ENCODE measurements at regions not wholly inside any gene's neighbourhood (a gene's known extent, or its start where the extent isn't known, plus 50 kb on each side); places are given as distances from the start of the nearest gene placed in this dataset.
"Not testable (repeated sequence)": the region's sequence is repeated elsewhere in the genome, so short reads cannot be mapped to it uniquely, and the experiment has no call there.

DNA sequence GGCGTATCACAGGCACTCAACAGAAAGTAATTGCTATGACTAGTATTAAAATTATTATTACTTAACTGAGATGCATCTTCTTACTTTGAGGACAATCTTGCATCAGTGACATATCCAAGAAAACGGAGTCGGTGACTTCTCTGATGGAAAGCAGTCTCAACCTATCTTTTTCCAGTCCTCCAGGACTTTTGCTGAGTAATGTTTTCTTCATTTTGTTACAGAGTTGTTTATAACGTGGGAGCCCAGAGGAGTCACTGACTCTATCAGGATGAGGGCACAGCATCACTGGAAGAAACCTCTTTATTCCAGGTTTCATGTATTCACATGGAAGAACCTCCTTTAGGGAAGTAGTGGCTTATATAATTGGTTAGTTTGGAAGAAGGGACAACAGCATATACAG lies 51.5 kb upstream of the MELK start:
- no peak for DNase-seq

DNA sequence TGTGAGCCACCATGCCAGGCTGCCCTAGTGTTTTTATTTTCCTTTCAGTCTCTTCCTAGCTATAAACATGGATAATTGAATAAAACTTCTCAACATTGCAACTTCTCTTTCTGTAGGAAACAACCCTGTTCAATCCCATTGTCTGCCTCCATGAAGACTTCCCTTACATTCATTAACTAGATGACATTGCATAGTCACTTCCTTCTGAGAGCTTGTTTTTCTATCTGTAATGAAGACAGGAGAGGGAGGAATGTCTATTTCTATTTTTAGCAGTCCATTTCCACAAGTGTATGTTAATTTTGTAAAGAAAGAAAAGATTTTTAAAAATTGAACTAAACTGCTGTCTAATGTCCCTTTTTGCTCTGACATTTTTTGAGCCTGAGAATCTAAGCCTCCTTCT lies 55.6 kb upstream of the MELK start:
- DNase-seq, result no peak

DNA sequence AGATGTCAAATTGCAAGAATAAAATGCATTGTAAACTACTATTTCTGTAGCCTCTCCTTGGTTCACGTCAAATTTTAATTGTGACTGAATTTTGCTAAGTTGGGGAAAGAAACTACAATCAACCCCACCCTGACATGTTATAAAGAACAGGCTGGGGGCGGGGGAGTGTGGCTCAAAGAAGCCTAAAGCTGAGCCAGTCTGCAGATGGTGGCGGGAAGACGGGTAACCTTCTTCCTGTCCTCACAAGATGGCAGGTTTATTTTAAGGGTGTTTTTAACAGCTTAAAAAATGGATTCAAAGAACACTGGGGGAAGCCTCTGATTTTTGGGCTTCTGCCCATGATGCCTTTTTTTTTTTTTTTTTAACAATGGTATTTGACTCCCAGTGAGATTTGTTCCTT lies 68.5 kb upstream of the MELK start:
- no peak for DNase-seq

DNA sequence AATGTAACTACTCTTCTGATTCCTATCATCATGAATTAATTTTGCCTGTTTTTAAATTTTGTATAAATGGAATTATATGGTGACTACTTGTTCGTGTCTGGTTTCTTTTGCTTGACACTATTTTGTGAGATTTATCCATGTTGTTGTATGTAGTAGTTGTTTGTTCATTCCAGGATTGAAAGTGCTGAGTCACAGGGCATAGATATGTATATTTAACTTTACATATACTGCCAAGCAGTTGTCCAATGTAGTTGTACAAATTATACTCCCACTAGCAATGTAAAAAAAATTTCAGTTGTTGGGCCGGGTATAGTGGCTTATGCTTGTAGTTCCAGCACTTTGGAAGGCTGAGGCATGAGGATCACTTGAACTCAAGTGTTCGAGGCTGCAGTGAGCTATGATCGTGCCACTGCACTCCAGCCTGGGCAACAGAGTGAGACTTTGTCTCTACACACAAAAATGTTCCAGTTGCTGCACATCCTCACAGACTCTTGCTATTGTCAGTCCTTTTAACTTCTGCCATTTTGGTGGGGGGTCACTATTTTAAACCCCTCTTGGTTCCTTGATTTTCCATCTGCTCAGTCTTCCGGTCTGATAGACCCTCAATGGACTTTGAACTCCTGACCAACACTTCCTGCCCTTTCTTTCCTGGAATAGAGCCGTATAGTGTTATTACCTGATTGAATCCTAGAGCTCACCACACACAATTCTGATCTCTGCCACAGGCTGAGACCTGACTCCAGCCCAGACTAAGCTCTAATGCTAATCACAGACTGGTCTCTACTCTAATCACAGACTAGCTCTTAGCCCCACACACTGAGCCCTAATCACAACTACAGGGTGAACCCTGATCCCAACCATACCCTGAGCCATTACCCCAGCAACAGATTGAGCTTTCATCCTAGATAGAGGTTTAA lies 69.3 kb upstream of the MELK start:
- DNase-seq, result no peak

DNA sequence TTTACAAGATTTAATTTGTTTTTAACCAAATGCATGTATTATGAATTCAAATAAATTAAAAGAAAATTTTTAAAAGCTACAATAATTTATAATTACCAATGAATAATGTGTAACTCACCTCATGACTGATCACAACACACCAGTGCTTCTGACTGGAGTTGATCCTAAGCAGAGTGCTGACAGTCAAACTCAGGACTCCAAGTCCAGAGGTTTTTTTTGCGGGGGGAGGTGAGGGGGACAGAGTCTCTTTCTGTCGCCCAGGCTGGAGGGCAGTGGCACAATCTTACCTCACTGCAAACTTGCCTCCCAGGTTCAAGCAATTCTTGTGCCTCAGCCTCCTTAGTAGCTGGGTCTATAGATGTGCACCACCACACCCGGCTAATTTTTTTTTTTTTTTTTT lies 71.0 kb upstream of the MELK start:
- DNase-seq, result no peak

DNA sequence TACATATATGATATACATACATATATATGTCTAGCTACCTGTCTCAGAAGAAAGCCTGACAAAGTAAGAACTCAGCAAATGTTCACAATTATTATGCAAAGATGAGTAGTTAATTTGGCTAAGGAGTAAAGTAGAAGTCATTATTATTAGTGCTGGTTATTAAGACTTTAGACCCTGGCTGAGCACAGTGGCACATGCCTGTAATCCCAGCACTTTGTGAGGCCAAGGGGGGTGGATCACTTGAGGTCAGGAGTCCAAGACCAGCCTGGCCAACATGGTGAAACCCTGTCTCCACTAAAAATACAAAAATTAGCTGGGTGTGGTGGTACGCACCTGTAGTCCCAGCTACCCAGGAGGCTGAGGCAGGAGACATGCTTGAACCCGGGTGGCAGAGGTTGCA lies 71.8 kb upstream of the MELK start:
- not testable (repeated sequence) for DNase-seq

DNA sequence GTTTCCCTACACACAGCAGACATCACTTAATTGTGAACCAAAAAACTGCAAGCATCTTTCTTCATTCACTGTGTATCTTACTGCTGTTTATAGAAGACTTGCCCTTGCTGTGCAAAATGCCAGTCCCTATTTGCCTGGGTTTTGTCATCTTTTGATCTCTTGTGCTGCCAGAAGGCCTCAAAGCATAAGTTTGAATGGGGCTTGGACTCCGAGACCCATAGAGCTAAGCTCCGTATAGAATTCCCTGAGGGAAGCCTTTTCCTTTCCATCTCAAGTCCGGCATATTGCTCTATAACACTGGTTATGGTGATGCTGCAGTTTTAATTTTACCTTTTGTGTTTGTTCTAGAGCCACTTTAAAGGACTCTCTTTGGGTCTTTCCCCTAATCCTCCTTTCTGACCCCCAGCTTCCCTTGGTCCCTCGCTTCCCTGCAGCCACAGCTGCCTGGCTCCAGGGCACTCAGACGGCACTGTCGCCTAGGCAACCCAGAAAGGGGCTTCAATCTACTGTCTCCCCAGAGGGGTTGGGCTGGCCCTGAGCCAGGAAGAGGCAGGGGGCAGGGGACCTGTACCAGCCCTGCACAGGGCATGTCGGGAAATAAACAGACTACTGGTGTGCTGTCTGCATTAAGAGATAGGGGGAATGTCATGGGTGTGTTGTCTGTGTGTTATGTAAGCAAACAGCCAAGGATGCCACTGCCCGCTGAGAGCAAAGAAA lies 73.4 kb upstream of the MELK start:
- DNase-seq, result peak; percentile 88

DNA sequence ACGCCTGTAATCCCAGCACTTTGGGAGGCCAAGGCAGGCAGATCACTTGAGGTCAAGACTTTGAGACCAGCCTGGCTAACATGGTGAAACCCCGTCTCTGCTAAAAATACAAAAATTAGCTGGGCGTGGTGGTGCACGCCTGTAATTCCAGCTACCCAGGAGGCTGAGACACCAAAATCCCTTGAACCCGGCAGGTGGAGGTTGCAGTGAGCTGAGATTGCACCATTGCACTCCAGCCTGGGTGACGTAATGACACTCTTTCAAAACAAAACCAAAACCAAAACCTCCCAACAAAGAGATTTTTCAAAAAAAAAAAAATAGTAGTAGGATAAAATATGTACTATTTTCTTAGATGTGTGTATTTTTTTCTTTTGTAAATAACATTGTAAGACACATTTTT lies 79.1 kb upstream of the MELK start:
- not testable (repeated sequence) for DNase-seq

DNA sequence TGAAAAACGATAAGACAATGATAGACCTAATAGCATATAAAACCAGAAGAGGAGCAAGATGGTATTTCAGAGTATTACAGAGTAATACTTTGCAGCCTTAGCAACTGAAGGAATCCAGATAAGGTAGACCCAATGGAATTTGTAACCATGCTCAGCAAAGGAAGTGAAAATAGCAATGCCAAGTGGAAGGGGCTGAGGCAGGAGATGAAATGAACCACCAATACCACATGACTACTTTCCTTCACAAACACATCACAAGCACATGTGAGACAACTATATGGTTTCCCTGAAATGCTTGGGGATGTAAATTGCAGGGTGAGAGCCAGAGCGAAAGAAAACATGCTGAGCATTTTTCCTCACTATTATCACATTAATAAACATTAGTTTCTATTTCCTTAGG lies 79.8 kb upstream of the MELK start:
- DNase-seq, result no peak

DNA sequence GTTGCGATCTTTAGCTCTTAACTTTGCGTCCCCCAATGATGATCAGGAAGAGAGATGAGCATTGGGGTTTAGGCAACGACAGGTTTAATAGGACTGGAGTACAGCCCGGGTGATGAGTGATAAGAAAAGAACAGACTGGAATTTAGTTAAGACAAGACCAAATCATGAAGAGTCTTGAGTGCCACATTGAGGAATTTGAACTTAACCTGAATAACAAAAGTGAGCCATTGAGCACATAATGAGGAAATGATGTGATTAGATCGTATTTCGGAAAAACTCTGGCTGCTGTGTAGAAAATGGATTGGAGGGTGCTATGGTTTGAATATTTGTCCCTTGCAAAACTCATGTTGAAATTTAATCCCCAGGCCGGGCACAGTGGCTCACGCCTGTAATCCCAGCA lies 83.2 kb upstream of the MELK start:
- no peak for DNase-seq

DNA sequence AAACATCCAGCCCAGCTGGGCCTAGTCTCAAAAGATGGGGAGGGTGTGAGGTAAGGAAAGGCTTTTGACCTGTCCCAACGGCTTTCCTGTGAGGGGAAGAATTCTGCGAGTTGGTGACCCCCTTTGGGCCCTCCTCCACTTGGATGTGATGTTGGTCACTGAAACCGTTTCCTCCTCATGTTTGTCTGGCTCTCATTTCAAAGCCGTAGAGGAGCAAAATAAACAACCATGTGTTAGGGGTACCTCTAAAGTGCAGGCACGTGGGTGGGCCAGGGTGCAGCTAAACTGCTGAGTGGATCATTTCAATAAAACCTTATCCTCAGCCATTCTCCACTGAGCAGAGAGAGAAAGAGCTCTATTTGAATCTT lies 84.3 kb upstream of the MELK start:
- DNase-seq, result no peak

DNA sequence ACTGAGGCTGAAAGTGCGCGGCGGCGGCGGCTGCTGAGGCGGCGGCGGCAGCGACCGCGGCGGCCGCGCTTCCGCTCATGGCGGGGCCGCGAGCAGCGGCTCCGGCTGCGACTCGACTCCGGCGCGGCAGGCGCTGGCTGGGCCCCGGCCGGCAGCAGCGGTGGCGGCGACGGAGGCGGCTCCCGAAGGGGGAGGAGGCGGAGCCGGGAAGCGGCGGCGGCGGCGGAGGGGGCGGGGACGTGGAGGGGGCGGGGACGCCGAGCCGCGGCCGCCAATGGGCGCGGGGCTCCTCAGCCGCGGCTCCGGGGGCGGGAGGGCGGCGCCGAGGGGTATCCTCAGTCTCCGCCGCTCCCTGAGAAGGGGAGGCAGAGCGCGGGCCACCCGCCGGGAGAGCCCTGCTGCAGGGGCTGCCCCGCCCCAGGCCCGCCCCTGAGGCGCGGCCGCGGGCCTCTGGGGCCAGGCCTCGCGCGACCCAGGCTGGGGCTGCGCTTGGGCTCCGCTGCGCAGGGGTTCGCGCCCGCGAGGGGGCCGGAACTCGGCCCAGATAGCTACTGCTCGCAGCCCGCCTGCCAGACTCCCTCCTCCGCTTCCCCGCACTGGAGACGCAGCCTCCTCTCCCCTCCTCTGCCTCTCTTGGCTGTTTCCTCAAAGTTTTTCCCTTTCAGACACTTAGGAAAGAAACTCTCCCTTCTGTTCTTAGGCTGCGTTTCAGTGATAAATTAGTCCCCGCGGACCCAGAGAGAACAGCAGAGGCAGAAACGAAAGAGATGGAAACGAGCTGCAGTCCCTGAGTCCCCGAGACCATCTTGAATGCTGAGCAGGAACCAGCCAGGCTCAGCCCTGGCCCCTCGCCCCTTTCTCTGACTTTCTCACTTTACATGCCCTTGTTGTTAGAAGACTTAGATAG lies 85.0 kb upstream of the MELK start:
- DNase-seq, result peak; percentile 94

DNA sequence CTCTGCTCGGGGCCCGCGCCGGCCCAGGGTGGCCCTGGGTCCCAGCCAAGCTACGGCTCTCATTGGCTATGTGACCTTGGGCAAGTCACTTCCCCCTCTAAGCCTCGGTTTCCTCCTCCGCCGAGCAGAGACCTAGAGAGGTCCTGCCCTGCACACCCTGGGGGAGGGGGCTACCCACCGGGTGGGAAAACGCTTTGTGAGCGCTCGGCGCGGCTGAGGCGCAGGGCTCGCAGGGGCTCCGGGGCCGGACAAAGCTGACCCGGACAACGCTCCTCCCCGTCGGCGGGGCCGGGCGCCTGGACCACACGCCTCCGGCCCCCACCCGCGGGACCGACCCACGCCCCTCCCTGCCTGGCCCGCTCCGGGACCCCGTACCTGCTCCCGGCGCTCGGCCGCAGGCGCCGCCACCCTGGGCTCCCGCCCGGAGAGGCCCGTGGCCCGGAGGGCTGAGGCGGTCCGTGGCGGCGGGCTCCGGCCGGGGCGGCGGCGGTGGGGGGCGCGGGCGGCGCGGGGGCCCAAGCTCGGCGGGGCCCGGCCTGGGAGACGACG lies 85.7 kb upstream of the MELK start:
- DNase-seq, result no peak

DNA sequence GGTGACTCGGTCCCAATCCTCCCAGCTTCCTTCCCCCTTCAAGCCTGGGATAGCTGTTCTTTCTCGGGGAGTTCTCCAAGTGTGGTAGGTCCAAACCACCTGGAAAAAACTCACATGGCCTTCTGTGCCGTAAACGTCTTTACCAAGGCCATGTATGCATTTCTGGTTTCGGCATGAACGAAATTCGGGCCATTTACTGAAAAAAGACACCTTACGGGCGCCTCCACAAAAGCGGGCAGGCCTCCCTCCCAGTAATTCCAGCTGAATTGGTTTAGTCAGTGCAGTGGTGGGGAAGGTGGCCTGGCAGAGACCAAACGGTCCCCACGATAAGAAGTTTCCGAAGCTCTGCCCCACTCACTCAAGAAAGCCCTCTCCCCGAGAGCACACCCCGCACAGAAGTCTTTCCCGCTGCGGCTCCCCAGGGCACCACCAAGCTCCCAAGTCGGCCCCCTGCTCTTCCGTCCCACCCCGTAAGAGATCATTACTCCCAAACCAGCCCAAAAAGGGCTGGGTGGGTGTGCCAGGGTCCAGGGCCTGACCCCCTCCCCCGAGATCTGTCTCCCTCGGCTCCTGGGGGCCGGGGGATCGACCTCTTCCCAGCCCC lies 86.3 kb upstream of the MELK start:
- no peak for DNase-seq

DNA sequence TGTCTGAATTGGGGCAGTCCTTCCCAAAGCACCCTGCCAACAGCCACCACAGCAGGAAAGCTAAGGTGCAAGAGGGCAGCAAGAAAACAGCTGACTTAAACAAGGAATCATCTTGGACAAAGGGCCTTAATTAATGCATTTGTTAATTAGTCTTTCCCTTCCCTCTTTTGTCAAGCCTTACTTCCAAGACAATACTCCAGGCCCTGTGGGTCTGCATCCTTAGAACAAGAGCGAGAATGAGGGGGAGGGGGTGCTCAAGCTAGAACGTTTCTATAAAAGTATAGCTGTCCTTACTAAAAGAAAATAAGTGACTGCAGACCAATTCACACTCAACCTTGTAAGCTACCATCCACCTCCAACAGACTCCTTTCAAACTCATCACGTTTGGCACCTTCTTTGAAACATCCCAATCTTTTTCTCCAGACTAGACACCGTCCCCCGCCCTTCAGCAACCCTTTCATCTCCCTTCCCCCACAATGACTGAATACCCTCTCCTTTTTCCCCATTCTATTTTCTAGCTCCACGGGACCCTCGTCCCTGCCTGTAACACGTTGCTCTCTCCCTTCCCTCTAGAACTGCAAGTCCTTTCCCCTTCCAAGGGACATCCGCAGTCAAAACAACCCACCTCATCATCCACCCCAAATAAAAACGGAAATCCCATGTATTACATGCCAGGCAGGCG lies 85.7 kb upstream of the RNF38 start:
- no peak for DNase-seq

DNA sequence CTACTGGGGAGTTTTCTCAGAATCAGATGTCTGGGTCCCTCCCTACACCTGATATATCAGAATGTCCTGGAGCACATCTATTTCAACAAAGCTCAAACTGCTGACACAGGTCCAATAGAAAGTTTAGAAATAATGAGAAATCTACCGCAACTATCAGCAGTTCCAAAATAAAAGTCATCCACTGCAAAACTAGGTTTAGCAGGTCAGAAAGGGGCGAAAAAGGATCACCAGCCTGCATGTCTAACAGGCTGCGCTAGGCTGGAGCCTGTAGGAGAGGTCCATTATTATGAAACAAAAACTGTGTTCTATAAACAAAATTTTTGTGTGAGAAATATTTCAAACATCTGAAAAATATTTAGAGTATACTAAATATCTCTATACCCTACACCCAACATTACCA lies 84.1 kb upstream of the RNF38 start:
- no peak for DNase-seq

DNA sequence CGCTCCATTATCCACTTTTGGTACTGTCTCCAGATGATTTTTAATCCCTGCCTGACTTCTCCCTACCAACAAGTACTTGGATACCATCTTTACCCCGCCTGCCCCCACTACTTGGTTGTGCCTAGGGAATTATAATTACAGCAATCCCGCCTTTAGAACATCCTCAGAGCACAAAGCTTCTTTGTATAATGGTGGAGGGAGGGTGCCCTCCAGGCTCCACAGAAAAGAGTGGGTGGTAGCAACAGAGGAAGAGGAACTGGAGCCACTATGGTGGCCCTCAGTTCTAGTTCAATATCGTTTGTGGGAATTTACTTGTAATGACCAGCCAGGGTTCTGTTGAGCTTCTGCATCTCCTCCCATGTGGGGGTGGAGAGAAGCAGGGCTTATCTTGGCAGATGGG lies 79.0 kb upstream of the RNF38 start:
- no peak for DNase-seq

DNA sequence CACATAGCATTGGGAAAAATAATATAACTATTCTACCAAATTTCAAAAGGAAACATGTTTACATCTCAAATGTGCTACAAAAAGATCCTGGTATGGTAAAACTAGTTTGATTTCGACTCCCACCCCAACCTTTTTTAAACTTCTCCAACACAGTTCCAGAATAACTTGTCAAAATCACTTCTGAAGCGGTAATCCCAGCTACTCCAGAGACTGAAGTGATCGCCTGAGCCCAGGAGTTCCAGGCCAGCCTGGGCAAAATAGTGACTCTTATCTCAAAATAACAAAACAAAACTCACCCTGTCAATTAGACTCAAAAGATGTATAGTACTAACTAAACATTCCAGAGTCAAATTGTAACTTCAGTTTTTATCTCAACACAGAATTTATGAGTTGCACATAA lies 71.3 kb upstream of the RNF38 start:
- DNase-seq, result no peak

DNA sequence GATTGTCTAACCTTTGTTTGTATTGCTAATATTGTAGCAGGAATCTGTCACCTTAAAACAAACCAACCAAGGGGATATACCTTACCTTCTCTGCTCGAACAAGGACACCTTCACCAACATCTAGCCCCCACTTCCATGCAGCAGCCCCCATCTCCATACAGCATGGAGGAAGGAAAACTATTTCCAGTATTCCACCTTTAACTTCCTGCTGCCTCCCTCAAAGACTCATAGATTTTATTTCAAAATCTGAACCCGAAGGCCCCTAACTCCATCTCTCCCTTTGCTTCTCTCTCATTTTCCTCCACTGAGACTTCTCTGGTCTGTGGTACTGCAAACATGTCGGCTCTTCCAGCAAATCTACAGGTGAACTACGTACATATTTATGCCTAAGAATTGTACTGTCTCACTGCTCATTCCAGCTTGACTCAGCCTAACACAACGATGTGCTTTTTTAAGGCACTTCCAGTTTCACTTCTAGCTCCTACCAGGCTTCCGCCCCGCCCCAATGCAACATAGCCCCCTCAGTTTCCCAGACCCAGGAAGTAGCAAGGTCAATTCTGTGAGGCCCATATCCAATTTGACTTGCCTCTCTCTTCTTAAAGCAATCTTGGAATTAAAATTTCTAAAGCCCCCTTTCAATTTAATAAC lies 70.7 kb upstream of the RNF38 start:
- DNase-seq, result no peak

DNA sequence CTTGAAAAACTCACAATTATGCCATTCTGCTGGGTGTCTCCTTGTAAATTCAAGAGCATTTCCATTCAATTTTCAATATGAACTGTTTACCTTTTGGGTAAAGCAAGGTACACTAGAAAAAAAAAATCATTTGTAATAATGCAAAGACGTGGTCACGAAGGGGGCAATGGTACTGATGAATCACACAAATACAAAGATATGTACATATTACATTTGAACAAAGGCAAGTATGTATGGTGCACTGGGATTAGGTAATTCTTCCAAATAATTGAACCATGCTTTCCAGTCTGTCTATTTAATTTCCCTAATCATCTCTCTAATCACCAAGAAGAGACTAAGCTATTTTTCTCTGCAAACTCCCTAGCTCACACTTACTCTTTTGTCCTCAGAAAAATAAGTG lies 63.4 kb upstream of the RNF38 start:
- no peak for DNase-seq

DNA sequence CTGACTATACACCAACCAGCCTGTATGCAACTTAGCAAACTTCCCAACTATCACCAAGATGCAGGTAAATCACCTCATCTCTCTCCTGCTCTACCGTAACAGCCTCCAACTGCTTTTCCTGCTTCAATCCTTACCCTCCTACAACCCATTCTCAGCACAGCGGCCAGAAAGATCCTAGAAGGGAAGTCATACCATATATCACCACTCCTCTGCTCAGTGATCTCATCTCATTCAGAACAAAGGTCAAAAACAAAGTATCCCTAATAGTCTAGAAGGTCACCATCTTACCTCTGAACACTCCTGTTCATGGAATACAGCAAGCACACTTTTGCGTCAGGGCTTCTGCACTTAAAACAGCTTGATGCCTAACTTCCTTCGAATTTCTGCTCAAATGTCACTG lies 62.2 kb upstream of the RNF38 start:
- no peak for DNase-seq

DNA sequence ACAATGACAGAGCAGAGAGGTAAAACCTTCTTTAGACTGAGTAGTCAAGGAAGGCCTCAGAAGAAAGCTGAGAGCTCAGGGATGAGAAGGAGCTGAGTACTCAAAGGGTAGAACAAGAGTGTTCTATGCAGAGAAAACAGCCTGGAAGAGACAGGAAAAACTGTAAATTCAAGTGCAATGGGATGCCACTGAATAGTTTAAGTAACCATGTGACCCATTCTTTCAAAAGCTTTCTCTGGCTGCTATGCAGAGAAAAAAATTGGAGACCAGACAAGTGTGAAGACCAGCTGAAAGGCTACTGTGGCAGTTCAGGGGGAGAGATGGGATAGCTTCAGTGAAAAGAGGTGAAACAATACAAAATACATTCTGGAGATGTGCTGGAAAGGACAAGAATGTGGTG lies 61.3 kb upstream of the RNF38 start:
- DNase-seq, result no peak
